Sigmoid colon (tissue), 6 donors: ENCODE measurements at regions not wholly inside any gene's neighbourhood (a gene's known extent, or its start where the extent isn't known, plus 50 kb on each side); places are given as distances from the start of the nearest gene placed in this dataset.

ENCODE experiments used
- DNase-seq: peaks from one replicate; pipeline ENCODE4 v3.0.0-alpha.2; 2019
- H3K27ac ChIP-seq, 4 donors: fragments of 200-600 bp; sonication (generic); one replicate each; pipeline ENCODE4 v1.5.1; 2016 to 2019; ENCODE audit warnings: mild to moderate bottlenecking in 1 of 4
- H3K27me3 ChIP-seq, 3 donors: fragments of 200-600 bp; sonication (generic); one replicate each; pipeline ENCODE4 v1.5.1; 2019; ENCODE audit warnings: mild to moderate bottlenecking in 1 of 3
- H3K36me3 ChIP-seq, 4 donors: fragments of 200-600 bp; sonication (generic); one replicate each; pipeline ENCODE4 v1.5.1; 2016 to 2019
- H3K4me1 ChIP-seq, 4 donors: fragments of 200-600 bp; sonication (generic); one replicate each; pipeline ENCODE4 v1.5.1; 2017 to 2019
- H3K4me3 ChIP-seq, 4 donors: fragments of 200-600 bp; sonication (generic); one replicate each; pipeline ENCODE4 v1.5.1; 2017 to 2019; ENCODE audit warnings: mild to moderate bottlenecking in 2 of 4, moderate library complexity in 1 of 4
- H3K9me3 ChIP-seq, 4 donors: fragments of 200-600 bp in 3 of 4; sonication (generic) in 3 of 4; one replicate each; pipeline versions ENCODE4 v1.5.1 to v1.6.1; 2013 to 2019
- CTCF ChIP-seq, 4 experiments: fragments of 450-650 bp in 3 of 4; fragments of 200-600 bp in 1 of 4; IDR thresholded peaks; one replicate each; pipeline ENCODE4 v1.5.1; 2016 to 2019; ENCODE audit warnings: antibody characterized with exemption in 4 of 4, mild to moderate bottlenecking in 3 of 4, moderate library complexity in 2 of 4
- EP300 ChIP-seq, 4 donors: sonication (generic); formaldehyde crosslinking; IDR thresholded peaks; one replicate each; pipeline ENCODE4 v1.6.1; 2017; ENCODE audit warnings: antibody characterized with exemption in 4 of 4
- POLR2A ChIP-seq, 2 donors: fragments of 450-650 bp; IDR thresholded peaks; one replicate each; pipeline ENCODE4 v1.6.1; 2016; ENCODE audit warnings: antibody characterized with exemption in 2 of 2, mild to moderate bottlenecking in 2 of 2, moderate library complexity in 2 of 2
- POLR2AphosphoS5 ChIP-seq, 4 donors: sonication (generic); formaldehyde crosslinking; IDR thresholded peaks; one replicate each; pipeline ENCODE4 v1.6.1; 2017; ENCODE audit warnings: antibody characterized with exemption in 4 of 4
- WGBS, 2 donors: extraction: QIAGEN DNeasy Blood & Tissue Kit; methylation state at CpG; one replicate each; pipeline ENCODE4 v1.1.7; 2013; 5-methylcytosine and 5-hydroxymethylcytosine counted together
- intact Hi-C: fragments of 100-400 bp; cut with DNase I; formaldehyde crosslinking; loops from one replicate; pipeline ENCODE4 v1.15.1; 2023
- donor health status: healthy with polysubstance abuse.
- donor health status: healthy.

- Histone ChIP-seq H3K4me1 (no peaks in the 10 kb centered on the region), H3K36me3 (no peaks in the 10 kb centered on the region)
- 34 to 71% methylated on average over 5 of the region's 5 CpGs for WGBS, 2 donors
Measured at GRCh38 chr9:120030847-120031246, 549.1 kb downstream of the CDK5RAP2 start.

GRCh38 chr9:120018550-120018949 lies 561.4 kb downstream of the CDK5RAP2 start:
- Histone ChIP-seq H3K27ac (no peak overlapping the region), H3K4me1 (no peaks in the 10 kb centered on the region), H3K36me3 (no peaks in the 10 kb centered on the region), H3K9me3 (no peaks in the 10 kb centered on the region), H3K27me3 (no peaks in the 10 kb centered on the region), H3K4me3 (no peak overlapping the region)
- TF ChIP-seq POLR2A (IDR thresholded peaks at IDR 0.05) (no peak), EP300 (IDR thresholded peaks at IDR 0.05) (no peak), POLR2AphosphoS5 (IDR thresholded peaks at IDR 0.05) (no peak), CTCF (IDR thresholded peaks at IDR 0.05) (no peak)
- DNase-seq = no peak
- intact Hi-C loops = no loop called here

More at GRCh38 chr9:120030847-120031246, 549.1 kb downstream of the CDK5RAP2 start:
- Histone ChIP-seq H3K27ac (no peak overlapping the region), H3K9me3 (no peaks in the 10 kb centered on the region), H3K4me3 (no peak overlapping the region), H3K27me3 (no peaks in the 10 kb centered on the region)
- intact Hi-C loops = no loop called here
- TF ChIP-seq EP300 (IDR thresholded peaks at IDR 0.05) (no peak), CTCF (IDR thresholded peaks at IDR 0.05) (no peak), POLR2AphosphoS5 (IDR thresholded peaks at IDR 0.05) (no peak), POLR2A (IDR thresholded peaks at IDR 0.05) (no peak)
- no peak for DNase-seq

DNA sequence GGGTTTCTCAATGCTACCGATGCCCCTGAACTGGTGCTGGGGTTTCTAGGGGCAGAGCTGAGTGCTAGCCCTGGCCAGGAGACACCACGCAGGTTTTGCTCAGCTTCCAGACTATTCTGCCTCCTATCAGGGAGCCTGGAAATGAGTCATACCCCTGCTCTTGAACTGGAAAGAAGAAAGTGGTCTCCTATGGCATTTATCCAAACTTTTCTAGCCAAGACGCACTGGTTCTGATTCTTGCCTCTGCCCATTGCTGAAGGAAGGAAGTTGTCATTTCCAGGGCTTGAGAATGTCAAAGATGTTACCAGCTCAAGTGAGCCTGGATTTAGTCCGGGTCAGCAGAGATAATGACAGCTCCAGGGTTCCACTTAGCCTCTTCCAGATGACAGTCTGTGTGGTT lies 561.9 kb downstream of the CDK5RAP2 start:
- no peaks in the 10 kb centered on the region for H3K27me3 ChIP-seq
- no peak overlapping the region for H3K4me3 ChIP-seq
- TF ChIP-seq POLR2AphosphoS5 (IDR thresholded peaks at IDR 0.05) (no peak), CTCF (IDR thresholded peaks at IDR 0.05) (no peak), EP300 (IDR thresholded peaks at IDR 0.05) (no peak), POLR2A (IDR thresholded peaks at IDR 0.05) (no peak)
- H3K27ac ChIP-seq = no peak overlapping the region
- DNase-seq = no peak
- WGBS, 2 donors = 68 to 73% methylated on average over 4 of the region's 4 CpGs
- no peaks in the 10 kb centered on the region for H3K9me3 ChIP-seq
- no peaks in the 10 kb centered on the region for H3K4me1 ChIP-seq
- intact Hi-C loops = no loop called here
- H3K36me3 ChIP-seq = no peaks in the 10 kb centered on the region

DNA sequence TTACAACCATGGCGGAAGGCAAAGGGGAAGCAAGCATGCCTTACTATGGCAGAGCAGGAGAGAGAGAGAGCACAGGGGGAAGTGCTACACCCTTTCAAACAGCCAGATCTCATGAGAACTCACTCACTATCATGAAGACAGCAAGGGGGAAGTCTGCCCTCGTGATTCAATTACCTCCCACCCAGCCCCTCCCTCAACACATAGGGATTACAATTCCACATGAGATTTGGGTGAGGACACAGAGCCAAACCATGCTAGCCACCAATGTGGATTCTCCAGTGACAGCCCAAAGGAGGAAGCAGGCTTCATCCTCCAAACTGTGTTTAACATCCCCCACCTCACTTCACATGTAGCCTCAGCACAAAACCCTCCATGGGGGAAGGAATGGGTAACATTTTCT lies 563.7 kb downstream of the CDK5RAP2 start:
- Histone ChIP-seq H3K27me3 (no peaks in the 10 kb centered on the region), H3K9me3 (no peaks in the 10 kb centered on the region), H3K27ac (no peak overlapping the region), H3K36me3 (no peaks in the 10 kb centered on the region), H3K4me3 (no peak overlapping the region), H3K4me1 (no peaks in the 10 kb centered on the region)
- DNase-seq = no peak
- intact Hi-C loops = no loop called here
- TF ChIP-seq EP300 (IDR thresholded peaks at IDR 0.05) (no peak), POLR2AphosphoS5 (IDR thresholded peaks at IDR 0.05) (no peak), POLR2A (IDR thresholded peaks at IDR 0.05) (no peak), CTCF (IDR thresholded peaks at IDR 0.05) (no peak)
- WGBS, 2 donors = 33 to 38% methylated on average over 2 of the region's 2 CpGs

DNA sequence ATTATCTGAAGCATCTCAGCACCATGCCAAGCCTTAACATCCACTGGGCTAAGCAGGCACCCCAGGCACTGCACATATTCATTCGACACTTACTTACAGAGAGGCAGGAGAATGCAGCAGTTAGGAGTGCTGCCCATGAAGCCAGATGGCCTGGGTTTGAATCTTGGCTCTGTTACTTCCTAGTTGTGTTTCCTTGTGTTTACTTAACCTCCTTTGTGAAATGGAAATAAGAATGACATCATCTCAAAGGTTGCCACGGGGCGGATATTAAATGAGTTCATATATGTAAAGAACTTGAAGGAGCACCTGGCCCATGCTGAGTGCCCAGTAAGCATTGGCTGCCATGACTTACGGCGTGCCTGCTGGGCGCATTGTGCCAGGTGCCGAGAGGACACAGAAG lies 565.2 kb downstream of the CDK5RAP2 start:
- WGBS, 2 donors = 70 to 88% methylated on average over 7 of the region's 7 CpGs
- no peaks in the 10 kb centered on the region for H3K4me1 ChIP-seq
- H3K4me3 ChIP-seq = no peak overlapping the region
- H3K36me3 ChIP-seq = no peaks in the 10 kb centered on the region
- no peaks in the 10 kb centered on the region for H3K9me3 ChIP-seq
- peaks cover 0 to 3% (median 0%) of the 10 kb centered on the region in 3 donors for H3K27me3 ChIP-seq
- TF ChIP-seq CTCF (IDR thresholded peaks at IDR 0.05) (no peak), POLR2A (IDR thresholded peaks at IDR 0.05) (no peak)
- DNase-seq = no peak
- intact Hi-C loops = no loop called here
- H3K27ac ChIP-seq = no peak overlapping the region
